Fibroblast of skin of left quadriceps (primary cell): ENCODE measurements at regions not wholly inside any gene's neighbourhood (a gene's known extent, or its start where the extent isn't known, plus 50 kb on each side); places are given as distances from the start of the nearest gene placed in this dataset.

ENCODE experiments used
- DNase-seq, 2 experiments: peaks; one replicate each; pipeline ENCODE4 v3.0.0-alpha.2; 2013; ENCODE audit warnings: low read depth in 2 of 2

GRCh38 chr5:167769846-167770413 is 521.5 kb upstream of the WWC1 start:
- no peak for DNase-seq

GRCh38 chr5:167770461-167770860 is 521.0 kb upstream of the WWC1 start:
- peak; percentile 95 for DNase-seq

GRCh38 chr5:167771571-167771970 is 519.9 kb upstream of the WWC1 start:
- peak; percentile 74 to 75 for DNase-seq

- no peak for DNase-seq
These were observed 517.7 kb upstream of the WWC1 start for GRCh38 chr5:167773668-167774301.

GRCh38 chr5:167777746-167778145 is 513.7 kb upstream of the WWC1 start:
- no peak for DNase-seq

GRCh38 chr5:167778228-167778627 is 513.2 kb upstream of the WWC1 start:
- DNase-seq, result no peak

GRCh38 chr5:167779644-167780043 is 511.8 kb upstream of the WWC1 start:
- no peak for DNase-seq

- no peak for DNase-seq
These were observed 511.3 kb upstream of the WWC1 start for GRCh38 chr5:167780177-167780576.

GRCh38 chr5:167783145-167783817 is 508.2 kb upstream of the WWC1 start:
- DNase-seq, result no peak

- DNase-seq, result no peak
These were observed 506.3 kb upstream of the WWC1 start for GRCh38 chr5:167785106-167785505.

GRCh38 chr5:167785901-167786300 is 505.5 kb upstream of the WWC1 start:
- no peak for DNase-seq

- peak; percentile 55 to 74 for DNase-seq
These were observed 504.4 kb upstream of the WWC1 start for GRCh38 chr5:167786871-167787578.

GRCh38 chr5:167790045-167790444 is 501.4 kb upstream of the WWC1 start:
- no peak for DNase-seq

- peak in 1 of 2 experiments; percentile 57 for DNase-seq
These were observed 500.8 kb upstream of the WWC1 start for GRCh38 chr5:167790462-167791260.

- no peak for DNase-seq
These were observed 498.9 kb upstream of the WWC1 start for GRCh38 chr5:167792514-167792913.

GRCh38 chr5:167793700-167794099 is 497.7 kb upstream of the WWC1 start:
- no peak for DNase-seq

GRCh38 chr5:167794121-167794520 is 497.3 kb upstream of the WWC1 start:
- DNase-seq, result no peak

GRCh38 chr5:167796672-167797071 is 494.8 kb upstream of the WWC1 start:
- DNase-seq, result no peak

- DNase-seq, result no peak
These were observed 493.5 kb upstream of the WWC1 start for GRCh38 chr5:167797933-167798332.

GRCh38 chr5:167798448-167798847 is 493.0 kb upstream of the WWC1 start:
- DNase-seq, result no peak

- no peak for DNase-seq
These were observed 491.0 kb upstream of the WWC1 start for GRCh38 chr5:167800427-167800826.

GRCh38 chr5:167801999-167802398 is 489.4 kb upstream of the WWC1 start:
- DNase-seq, result no peak
